Astrocyte of the spinal cord (primary cell): ENCODE measurements at regions not wholly inside any gene's neighbourhood (a gene's known extent, or its start where the extent isn't known, plus 50 kb on each side); places are given as distances from the start of the nearest gene placed in this dataset.

ENCODE experiments used
- DNase-seq: peaks from one replicate; pipeline ENCODE4 v3.0.0; 2011; ENCODE audit warnings: low read depth, low spot score
- H3K4me3 ChIP-seq: 2 replicates; pipeline ENCODE4 v1.5.1; 2011; ENCODE audit warnings: low read depth, mild to moderate bottlenecking, low read length, moderate library complexity
- in situ Hi-C: cut with HindIII; loops from 2 replicates; pipeline ENCODE4 v1.10.0; 2017; ENCODE audit warnings: low sequenced_read_pairs
- TF ChIP-seq, protein P1 (sequence below): IDR thresholded peaks from 2 replicates; pipeline ENCODE4 v1.5.1; 2012; ENCODE audit warnings: low read depth, mild to moderate bottlenecking, low read length, inconsistent platforms

- no peak for DNase-seq
- in situ Hi-C loops = no loop called here
- TF ChIP-seq, protein P1, sequence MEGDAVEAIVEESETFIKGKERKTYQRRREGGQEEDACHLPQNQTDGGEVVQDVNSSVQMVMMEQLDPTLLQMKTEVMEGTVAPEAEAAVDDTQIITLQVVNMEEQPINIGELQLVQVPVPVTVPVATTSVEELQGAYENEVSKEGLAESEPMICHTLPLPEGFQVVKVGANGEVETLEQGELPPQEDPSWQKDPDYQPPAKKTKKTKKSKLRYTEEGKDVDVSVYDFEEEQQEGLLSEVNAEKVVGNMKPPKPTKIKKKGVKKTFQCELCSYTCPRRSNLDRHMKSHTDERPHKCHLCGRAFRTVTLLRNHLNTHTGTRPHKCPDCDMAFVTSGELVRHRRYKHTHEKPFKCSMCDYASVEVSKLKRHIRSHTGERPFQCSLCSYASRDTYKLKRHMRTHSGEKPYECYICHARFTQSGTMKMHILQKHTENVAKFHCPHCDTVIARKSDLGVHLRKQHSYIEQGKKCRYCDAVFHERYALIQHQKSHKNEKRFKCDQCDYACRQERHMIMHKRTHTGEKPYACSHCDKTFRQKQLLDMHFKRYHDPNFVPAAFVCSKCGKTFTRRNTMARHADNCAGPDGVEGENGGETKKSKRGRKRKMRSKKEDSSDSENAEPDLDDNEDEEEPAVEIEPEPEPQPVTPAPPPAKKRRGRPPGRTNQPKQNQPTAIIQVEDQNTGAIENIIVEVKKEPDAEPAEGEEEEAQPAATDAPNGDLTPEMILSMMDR = no peak
- H3K4me3 ChIP-seq = no peak overlapping the region
These were observed 488.0 kb upstream of the SEMA3A start for GRCh38 chr7:84682543-84682942.

GRCh38 chr7:84678841-84679240 is 484.3 kb upstream of the SEMA3A start:
- in situ Hi-C loops = no loop called here
- no peak for DNase-seq
- H3K4me3 ChIP-seq = no peak overlapping the region
- TF ChIP-seq, protein P1 = no peak

DNA sequence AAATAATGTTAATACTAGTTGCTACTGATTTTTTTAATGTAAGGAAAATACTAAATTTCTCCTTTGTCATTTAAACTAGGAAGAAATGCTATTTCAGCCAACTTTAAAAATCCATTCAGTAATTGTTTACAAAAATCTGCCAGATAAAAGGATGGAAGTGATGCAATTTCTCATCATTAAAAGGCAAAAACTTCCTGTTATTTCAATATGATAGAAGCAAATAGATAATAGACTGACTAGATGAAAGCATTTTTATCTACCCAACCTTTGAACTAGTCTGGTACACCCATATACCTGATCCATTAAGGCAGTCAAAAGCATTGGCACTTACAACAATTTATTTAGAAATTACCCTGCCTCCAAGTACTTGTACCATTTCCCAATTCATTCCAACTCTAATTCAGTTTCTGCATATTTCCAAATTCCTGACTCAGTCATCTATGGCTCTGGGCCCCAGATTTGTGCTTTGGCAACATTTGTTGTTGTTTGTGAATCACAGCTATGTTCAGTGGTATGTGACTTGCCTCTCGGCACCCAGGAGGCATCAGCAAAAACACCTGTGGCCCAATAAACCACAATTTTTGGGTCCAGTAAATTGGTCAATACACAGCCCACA is 482.6 kb upstream of the SEMA3A start:
- DNase-seq = no peak
- in situ Hi-C loops = no loop called here
- H3K4me3 ChIP-seq = no peak overlapping the region
- TF ChIP-seq, protein P1 = no peak

- TF ChIP-seq, protein P1 = no peak
- H3K4me3 ChIP-seq = no peak overlapping the region
- DNase-seq = no peak
- in situ Hi-C loops = no loop called here
These were observed 481.0 kb upstream of the SEMA3A start for GRCh38 chr7:84675633-84676034.

GRCh38 chr7:84674236-84674913 is 479.8 kb upstream of the SEMA3A start:
- no peak for DNase-seq
- TF ChIP-seq, protein P1 = no peak
- in situ Hi-C loops = no loop called here
- no peak overlapping the region for H3K4me3 ChIP-seq

GRCh38 chr7:84669177-84669732 is 474.7 kb upstream of the SEMA3A start:
- in situ Hi-C loops = no loop called here

More at GRCh38 chr7:84669177-84669732, 474.7 kb upstream of the SEMA3A start:
- H3K4me3 ChIP-seq = no peak overlapping the region
- no peak for DNase-seq
- TF ChIP-seq, protein P1 = no peak
